ENCODE measurements at regions not wholly inside any gene's neighbourhood (a gene's known extent, or its start where the extent isn't known, plus 50 kb on each side); places are given as distances from the start of the nearest gene placed in this dataset.
"Not testable (repeated sequence)": the region's sequence is repeated elsewhere in the genome, so short reads cannot be mapped to it uniquely, and the experiment has no call there.

DNA sequence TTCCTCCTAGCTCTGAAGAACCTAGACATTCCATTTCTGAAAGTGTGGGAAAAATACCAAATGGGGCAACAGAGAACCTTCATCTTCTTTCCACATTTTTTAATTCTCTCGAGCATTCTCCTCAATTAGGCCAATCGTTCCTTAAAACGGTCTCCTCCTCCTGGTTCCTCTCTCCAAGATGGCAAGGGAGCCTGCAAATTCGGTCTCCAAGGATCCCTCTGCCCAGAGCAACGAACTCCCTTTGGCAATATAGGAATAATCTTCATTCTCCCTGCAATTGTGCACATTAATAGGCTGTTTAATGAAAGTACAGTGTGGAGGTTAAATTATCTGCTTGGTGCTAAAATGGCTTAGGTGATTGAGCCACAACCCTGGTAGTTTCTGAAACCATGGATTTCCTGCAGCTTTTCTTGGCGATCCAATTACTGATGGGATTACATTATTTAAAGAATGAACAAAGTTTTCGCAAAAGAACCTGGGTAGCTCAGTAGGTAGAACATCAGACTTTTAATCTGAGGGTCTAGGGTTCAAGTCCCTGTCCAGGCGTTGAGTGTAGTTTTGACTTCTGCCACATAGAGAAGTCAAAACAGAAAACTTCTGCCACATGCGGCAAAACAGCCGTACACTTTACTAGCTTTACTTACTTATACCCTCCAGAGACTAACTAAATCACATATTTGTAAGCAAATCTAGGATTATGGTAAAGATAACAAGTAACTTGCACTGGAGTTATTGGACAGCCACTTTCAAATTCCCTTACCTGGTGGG lies 102.9 kb upstream of the ZNF184 start:
- DNase-seq: no peak

DNA sequence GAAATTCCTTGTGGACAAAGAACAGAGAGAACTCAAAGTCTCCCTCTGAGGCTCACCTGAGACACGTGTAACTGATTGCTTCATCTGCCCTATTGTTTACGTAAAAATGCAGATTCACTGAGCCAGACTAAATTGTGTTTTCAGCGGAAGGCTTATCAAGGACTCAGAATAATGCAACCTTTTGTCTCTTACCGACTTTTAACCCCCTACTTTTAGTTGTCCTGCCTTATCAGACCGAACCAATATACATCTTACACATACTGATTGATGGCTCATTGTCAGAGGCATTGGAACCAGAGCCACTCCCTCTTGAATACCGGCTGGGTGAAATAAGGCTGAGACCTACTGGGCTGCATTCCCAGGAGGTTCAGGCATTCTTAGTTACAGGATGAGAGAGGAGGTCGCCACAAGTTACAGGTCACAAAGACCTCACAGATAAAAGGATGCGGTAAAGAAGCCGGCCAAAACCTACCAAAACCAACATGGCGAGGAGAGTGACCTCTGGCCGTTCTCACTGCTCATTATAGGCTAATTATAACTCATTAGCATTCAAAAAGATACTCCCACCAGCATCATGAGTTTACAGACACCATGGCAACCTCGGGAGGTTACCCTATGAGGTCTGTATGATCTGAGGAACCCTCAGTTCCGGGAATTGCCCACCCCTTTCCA lies 95.5 kb upstream of the ZNF184 start:
- no peak for DNase-seq

DNA sequence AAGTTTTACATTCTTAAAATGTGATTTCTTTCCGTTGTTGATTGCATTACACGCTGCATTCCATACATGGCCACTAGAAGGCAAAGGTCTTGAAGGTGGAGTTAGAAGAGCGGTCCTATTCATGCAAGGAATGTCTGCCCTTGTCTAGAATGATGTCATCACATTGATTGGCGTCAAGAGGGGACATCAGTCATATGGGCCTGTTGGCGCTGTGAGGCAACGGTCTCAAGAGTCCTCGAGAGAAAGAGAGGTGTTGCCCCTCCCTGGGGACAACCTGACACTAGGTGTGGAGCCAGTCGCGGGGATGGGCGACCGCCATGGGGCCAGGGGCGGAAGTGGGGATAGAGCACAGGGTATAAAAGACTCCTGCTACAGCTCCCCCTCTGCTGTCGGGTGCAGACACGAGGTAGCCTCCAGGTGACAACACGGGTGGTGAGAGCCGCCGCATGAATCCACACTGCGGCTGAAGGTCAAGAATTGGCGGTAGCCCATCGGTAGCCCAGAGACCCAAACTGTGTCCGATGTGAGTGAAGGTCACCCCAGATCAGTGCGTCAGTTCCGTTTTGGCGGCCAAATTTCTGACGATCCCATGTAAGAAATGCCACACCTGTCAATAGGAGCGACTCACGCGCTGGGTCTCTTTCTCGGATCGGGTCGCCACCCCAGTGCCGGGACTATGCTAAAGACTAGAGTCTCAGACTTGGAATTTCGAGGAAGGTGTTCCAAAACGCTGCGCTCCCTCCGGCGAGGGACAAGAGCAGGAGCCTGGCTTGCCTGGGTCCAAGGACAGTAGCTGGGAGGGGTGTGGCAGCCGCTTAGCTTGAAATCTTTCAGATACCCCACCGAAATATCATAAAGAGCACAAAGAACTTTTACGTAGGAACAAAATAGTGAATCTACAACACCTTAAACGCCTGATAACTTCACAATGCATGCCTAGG lies 93.2 kb upstream of the ZNF184 start:
- no peak for DNase-seq

DNA sequence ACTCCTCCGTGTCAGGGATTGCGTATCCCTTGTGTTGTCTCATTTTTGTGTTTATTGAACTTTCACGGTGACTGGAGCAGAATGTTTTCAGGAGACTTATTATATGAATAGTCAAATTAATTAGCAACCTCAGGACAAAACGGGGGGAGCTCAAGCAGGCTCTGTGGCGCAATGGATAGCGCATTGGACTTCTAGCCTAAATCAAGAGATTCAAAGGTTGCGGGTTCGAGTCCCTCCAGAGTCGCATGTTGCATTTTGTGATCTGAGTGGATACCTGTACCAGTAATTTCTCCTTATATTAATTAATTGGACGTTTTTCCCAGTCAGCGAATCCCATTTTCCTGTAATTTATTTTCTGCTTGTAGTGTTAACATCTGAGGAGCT lies 89.1 kb upstream of the ZNF184 start:
- no peak for DNase-seq

DNA sequence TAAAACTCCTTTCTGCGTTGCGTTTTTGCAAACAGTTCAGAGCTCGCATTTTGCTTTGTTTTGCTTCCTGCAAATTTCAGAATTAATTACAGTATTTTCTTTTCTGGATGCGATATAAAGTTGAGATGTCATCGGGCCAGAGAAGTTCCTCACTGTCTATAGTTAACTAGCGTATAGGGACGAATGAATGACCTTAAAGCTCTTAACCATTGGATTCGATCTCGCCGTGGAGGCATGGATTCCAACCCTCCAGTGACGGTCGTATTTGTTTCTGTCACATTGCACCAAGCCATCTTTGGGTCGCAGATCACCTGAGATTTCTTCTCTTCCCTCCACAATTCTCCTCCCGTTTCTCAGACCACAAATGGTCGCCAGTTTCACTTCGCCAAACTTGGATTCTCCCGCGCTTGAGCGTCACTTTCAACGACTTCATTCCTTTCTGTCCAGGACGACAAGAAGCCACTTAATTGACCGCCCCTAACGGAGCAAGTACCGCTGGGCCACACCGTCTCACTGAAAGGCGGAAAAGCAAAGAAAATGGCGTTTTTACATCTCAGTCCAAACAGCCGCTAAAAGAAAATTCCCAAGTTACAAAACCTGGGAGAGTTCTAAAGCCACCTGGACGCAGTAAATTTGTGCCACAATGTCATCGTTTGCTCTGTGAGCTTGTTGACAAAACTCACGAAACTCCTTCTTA lies 85.3 kb upstream of the ZNF184 start:
- DNase-seq: no peak

DNA sequence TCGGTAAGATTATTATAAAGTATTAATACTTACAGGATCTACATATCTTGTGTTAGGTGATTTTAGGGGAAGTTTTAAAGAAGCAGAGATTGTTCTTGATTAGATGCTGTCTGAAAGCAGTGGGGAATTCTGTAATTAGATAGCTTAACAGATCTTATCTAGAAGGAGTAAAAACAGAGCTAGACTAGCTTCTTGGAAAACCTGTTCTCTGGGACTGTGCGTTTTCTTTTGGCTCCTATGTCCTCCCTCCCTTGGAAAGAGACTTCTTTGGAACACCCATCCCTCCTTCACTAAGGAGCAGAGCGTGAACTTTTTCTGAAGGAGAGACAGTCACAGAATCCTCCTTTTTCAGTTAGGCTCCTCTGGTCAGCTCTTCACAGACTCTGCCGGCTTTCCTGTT lies 83.5 kb upstream of the ZNF184 start:
- DNase-seq: no peak

DNA sequence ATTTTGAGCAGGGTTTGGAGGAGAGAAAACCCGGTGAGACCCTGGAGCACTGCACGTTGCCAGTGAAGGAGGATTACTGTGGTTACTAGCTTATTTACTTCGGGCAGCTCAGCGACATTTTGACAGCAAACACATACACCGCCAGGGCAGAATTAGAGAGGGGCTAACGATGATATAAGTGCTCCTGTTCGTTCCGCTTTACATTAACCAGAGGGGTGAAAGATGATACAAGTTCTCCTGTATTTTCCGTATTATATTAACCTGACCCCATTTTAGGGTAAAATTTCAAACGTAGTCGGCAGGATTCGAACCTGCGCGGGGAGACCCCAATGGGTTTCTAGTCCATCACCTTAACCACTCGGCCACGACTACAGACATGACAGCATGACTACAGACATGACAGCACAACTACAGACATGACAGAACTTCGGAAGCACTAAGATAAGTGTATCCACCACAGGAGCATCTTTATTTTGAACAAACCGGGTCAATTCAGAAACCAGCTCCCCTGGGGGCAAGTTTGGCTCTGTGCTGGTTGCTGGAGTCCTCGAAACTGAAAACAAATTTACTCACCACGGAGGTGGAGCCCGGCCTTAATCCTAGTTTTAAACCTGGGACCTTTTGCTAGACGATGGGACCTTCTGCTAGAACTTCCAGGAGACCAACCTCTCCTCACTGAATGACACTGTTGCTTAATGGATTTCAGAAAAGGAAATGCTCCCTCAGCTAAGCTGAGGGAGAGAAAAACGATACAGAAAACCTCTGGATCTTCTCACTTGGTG lies 80.4 kb upstream of the ZNF184 start:
- DNase-seq: no peak

DNA sequence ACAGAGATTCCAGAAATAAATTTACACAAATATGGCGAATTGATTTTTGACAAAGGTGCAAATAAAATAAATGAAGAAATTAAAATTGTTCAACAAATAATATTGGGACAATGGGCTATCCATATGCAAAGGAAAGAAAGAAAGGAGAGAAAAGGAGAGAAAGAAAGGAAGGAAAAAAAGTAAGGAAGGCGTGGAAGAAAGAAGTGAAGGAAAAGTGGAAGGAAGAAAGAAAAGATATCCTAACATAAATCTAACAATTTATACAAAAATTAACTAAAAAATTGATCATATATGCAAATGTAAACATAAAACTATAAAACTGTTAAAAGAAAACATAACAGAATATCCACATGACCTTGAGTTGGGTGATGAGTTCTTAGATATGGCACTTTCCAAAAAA lies 78.7 kb upstream of the ZNF184 start:
- DNase-seq: no peak

DNA sequence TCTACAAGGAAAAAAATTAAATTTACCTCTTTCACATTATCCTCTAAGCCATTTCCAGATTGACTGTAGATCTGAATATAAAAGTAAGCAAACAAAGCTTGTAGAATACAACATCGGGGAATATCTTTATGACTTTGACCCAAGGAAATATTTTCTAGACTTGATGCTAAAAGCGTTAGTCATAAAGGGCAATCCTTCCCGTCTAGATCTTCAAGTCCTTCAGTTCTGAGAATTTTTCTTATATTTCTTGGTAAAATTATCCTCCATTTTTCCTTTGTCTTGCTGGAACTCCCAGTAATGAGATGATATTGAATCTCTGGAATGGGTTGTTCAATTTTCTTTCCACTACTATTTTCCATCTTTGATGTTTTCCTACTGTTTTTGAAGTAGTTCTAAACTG lies 77.8 kb upstream of the ZNF184 start:
- no peak for DNase-seq

DNA sequence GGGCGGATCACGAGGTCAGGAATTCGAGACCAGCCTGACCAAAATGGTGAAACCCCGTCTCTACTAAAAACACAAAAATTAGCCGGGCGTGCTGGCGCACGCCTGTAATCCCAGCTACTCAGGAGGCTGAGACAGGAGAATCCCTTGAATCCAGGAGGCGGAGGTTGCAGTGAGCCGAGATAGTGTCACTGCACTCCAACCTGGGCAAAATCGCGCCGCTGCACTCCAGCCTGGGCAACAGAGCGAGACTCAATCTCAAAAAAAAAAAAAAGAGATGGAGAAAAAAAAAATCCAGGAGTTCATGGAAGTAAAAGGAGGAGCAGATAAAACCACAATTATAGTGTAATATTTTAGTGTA lies 76.3 kb upstream of the ZNF184 start:
- DNase-seq: not testable (repeated sequence)

DNA sequence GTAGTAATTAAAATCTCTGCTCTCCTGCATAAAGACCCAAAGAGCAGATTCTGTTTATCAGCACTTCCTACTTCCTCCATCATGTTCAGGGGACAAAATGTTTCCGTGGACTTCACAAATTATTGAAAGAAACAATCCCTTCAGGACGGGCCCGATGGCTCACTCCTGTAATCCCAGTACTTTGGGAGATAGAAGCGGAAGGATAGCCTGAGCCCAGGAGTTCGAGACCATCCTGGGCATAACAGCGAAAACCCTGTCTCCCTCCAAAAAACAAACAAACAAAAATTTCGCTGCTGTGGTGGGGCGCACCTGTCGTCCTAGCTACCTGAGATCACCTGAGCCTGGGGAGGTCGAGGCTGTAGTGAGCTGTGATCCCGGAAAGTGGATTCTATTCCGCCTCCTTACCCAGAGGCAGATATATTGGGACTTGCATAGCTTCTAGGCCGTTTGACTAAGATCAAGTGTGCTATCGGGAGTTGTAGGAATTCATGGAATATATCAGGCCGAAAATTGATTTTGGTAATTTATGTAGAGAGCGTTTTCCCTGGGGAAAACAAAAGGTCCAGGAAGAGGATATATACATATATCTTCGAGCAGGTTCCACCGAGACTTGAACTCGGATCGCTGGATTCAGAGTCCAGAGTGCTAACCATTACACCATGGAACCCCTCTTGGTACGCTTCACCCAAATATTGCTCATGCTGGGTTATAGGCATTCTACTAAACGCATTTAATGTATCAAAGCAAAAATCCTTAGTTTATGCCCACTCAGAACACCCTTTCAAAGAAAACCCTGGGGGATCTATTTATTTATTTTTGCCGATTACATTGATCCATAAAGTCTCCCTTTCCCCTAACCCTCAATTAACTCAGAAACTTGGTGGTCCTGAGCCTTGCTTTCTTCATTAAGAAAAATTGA lies 74.5 kb upstream of the ZNF184 start:
- DNase-seq: no peak

DNA sequence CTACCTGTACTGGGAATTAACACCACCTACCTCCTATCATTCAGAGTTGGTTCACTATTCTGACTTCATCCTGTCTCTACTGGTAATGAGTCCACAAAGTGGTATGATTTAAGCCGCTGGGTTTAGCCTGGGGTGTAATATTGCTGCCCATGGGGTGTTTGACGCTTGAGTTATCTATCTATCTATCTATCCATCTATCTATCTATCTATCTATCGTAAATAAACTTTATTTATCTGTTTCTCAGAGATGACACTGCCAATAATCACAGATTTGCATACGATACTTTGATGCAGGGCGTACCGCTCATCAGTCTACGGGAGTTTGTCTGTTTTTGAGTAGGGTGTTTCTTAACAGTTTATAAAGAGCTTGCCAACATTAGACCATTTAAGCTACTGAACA lies 73.6 kb upstream of the ZNF184 start:
- no peak for DNase-seq

DNA sequence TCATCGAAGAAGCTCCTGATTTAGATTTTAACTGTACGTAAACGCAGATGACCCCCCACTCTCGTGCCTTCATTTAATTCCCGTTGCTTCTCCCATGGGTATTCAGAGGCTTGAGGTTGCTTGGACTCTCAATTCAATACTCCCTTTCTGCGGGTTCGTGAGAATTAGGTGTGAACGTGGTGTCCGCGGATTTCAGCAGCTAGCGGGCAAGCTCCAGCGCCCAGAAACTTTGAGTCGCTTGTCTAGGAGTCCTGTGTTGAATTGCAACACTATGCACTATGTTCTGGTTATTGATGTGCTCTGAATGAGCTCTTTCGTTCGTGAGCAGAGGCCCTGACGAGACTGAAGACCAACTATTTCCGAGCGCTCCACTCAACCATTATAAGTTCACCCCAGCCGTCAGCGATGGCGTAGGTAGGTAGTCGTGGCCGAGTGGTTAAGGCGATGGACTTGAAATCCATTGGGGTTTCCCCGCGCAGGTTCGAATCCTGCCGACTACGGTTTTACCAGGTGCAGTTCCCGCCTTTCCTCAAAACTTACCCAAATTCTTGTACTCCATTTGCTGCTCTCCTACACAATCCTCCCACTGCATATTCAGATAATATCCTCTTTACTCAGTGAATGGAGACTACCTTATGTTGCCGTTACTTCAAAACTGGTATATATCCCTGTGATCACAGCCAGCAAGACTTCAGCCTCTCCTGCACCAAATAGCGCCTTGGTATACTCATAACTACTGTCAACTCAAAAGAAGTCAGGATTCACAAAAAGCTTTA lies 72.6 kb upstream of the ZNF184 start:
- no peak for DNase-seq

DNA sequence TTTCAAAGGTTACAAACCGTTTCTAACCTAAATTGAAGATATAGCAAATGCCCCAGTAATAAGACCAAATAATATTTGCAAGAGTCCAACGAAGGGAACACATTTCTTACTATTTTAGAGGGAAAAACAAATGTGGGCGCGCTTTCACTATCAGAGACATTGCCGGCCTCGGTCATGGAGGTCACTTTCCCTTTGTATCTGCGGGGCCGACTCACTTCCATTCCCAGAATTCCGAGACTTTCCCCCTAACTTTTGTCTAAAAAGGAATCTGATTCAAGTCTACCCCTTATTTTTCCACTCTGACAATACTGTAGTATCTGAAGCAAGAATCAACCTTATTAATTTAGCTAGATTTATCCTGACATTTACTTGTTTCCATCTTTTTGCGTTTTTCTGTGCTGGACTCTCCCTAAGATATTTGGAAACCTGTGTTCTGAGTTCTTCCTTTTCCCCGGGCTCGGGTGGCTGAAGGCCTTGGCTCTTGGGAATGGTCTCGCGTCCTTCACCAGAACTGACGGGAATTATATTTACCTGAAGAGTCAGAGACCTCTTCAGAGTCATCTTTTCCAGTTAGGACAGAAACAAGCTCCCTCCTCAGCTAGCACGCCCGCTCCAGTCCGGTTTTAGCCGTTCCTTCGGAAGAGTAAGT lies 71.8 kb upstream of the ZNF184 start:
- DNase-seq: no peak

DNA sequence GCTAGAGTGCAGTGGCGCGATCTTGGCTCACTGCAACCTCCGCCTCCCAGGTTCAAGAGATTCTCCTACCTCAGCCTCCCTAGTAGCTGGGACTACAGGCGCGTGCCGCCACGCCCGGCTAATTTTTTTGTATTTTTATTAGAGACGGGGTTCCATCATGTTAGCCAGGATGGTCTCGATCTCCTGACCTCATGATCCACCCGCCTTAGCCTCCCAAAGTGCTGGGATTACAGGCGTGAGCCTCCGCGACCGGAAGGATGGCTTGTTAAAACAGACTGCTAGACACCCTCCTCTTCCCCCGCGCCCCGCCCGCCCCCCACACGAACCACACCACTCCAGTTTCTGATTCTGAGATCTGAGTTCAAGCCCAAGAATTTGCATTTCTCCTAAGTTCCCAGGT lies 71.2 kb upstream of the ZNF184 start:
- not testable (repeated sequence) for DNase-seq

DNA sequence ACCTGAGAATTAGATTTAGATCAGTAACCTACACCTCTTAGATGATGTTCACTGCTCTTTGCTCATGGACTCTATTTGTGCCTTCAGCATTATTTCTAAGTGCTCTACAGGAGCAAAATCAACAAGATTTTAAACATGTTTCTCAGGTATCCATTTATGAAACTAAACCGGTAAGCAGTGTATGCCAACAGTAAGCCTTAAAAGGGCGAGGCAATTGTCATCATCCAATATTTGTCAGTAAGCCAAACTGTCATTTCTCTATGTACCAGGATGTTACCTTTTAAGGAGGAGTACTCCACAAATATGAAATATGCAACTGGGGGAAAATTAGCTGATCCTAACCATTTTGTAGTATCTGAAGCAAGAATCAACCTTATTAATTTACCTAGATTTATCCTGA lies 69.6 kb upstream of the ZNF184 start:
- DNase-seq: no peak

DNA sequence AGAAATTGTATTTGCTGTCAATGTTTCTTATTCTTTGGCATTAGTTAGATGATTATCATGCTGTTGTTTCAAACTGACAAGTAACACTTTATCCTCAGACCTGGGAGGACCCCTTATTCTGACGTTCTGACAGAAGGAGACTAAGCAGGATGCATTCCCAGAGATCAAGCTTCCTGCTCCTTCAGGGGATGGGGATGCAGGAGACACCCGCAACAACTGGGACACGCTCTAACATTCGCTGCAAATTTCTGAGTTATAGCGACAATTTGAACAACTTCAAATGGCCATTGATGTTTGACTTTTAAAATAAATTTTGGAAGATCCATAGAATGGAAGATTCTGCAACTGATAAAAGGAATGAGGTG lies 69.0 kb upstream of the ZNF184 start:
- DNase-seq: no peak

DNA sequence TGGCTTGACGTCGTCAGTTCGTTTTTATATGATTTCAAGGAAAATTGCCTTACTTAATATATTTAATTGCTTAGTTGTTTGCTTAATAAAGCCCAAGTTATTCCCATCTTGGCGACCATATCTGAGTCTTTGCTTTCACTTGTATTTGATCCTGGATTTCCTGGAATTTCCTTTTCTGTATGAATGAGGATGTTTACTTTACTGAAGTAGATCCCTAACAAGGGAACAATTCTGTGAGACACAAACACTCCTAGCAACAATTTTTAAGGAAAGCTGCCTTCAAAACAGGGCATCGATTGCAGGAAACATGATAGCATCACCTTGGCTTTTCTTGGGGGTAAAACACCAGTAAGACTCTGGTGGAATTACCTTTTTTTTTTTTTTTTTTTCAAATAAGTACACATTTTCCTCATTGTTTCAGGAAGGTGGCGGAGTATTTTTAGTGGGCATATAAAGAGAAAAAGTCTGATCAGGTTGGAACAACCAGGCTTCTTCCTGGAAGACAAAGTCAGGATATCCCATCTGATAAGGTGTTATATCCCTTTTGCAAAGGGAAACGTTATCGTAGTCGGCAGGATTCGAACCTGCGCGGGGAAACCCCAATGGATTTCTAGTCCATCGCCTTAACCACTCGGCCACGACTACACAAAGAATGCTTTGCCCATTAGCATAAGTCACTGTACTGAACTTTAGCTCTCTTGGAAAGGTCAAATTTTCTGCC lies 68.5 kb upstream of the ZNF184 start:
- no peak for DNase-seq

DNA sequence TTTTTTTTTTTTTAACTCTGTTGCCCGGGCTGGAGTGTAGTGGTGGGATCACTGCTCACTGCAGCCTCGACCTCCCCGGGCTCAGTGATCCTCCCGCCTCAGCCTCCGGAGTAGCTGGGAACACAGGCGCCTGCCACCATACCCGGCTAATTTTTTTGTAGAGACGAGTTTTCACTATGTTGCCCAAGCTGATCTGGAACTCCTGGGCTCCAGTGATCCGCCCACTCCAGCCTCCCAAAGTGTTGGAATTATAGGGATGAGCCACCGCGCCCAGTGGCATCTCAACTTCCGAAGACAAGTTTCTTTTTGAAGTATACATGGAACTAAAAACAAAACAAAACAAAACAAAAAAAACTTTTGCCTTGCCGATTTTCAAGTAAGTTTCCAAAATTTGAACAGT lies 66.6 kb upstream of the ZNF184 start:
- no peak for DNase-seq

Data from bone marrow (tissue), 2 donors.